ENCODE measurements at regions not wholly inside any gene's neighbourhood (a gene's known extent, or its start where the extent isn't known, plus 50 kb on each side); places are given as distances from the start of the nearest gene placed in this dataset.
A peak's percentile ranks its signal among the peaks of the same experiment; 100 is the strongest.
"Not testable (repeated sequence)": the region's sequence is repeated elsewhere in the genome, so short reads cannot be mapped to it uniquely, and the experiment has no call there.

DNA sequence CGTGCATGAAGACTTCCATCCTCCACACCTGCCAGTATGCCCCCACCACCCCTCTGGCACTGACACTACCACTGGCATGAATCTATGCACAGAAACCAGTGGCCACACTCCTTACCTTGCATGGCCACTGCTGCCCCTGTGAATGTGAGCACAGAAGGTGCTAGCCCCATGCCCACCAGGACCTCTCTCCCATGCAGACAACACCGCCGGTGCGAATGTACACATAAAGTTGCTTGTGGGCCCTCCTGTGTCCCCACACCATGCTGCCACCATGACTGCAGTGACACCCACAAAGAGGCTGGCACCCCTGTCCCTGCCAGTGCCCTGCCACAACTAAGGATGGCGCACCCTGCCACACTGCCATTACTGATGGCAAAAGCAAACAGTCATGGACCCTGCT is 289.5 kb upstream of the KCND2 start:
- H3K4me3 ChIP-seq (replicated peaks; ENCODE audit: low read depth, low read length) = no peak overlapping the region
- DNase-seq (ENCODE audit: low read depth) = no peak
- TF ChIP-seq, protein P1, sequence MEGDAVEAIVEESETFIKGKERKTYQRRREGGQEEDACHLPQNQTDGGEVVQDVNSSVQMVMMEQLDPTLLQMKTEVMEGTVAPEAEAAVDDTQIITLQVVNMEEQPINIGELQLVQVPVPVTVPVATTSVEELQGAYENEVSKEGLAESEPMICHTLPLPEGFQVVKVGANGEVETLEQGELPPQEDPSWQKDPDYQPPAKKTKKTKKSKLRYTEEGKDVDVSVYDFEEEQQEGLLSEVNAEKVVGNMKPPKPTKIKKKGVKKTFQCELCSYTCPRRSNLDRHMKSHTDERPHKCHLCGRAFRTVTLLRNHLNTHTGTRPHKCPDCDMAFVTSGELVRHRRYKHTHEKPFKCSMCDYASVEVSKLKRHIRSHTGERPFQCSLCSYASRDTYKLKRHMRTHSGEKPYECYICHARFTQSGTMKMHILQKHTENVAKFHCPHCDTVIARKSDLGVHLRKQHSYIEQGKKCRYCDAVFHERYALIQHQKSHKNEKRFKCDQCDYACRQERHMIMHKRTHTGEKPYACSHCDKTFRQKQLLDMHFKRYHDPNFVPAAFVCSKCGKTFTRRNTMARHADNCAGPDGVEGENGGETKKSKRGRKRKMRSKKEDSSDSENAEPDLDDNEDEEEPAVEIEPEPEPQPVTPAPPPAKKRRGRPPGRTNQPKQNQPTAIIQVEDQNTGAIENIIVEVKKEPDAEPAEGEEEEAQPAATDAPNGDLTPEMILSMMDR (IDR thresholded peaks at IDR 0.05; ENCODE audit: low read length, missing control alignments) = no peak

DNA sequence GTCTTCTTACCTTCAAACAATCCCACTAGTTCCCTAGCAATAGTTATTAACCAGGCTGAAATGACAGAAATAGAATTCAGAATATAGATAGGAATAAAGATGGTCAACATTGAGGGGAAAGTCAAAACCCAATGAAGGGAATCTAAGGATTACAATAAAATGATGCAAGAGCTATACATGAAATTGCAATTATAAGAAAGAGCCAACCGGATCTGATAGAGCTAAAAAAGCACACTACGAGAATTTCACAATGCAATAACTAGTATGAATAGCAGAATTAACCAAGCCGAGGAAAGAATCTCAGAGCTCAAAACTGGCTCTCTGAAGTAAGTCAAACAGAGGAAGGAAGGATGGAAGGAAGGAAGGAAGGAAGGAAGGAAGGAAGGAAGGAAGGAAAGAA is 288.7 kb upstream of the KCND2 start:
- no peak for DNase-seq (ENCODE audit: low read depth)
- TF ChIP-seq, protein P1 (IDR thresholded peaks at IDR 0.05; ENCODE audit: low read length, missing control alignments) = no peak
- no peak overlapping the region for H3K4me3 ChIP-seq (replicated peaks; ENCODE audit: low read depth, low read length)

DNA sequence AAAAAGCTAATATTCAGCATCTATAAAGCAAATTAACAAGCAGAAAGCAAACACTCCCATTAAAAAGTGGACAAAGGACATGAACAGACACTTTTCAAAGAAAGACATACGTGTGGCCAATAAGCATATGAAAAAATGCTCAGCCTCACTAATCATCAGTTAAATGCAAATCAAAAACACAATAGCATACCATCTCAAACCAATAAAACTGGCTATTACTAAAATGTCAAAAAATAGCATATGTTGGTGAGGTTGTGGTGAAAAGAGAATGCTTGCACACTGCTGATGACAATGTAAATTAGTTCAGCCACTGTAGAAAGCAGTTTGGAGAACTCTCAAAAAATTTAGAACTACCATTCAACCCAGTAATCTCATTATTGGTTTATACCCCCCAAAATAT is 284.6 kb upstream of the KCND2 start:
- TF ChIP-seq, protein P1 (IDR thresholded peaks at IDR 0.05; ENCODE audit: low read length, missing control alignments) = no peak
- H3K4me3 ChIP-seq (replicated peaks; ENCODE audit: low read depth, low read length) = no peak overlapping the region
- no peak for DNase-seq (ENCODE audit: low read depth)

DNA sequence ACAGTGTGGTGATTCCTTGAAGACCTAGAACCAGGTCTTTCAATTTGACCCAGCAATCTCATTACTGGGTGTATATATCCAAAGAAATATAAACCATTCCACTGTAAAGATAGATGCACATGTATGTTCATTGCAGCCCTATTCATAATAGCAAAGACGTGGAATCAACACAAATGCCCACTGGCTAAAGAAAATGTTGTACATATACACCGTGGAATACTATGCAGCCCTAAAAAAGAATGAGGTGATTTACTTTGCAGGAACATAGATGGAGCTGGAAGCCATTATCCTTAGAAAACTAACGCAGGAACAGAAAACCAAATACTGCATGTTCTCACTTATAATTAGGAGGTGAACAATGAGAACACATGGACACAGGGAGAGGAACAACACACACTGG is 278.0 kb upstream of the KCND2 start:
- no peak overlapping the region for H3K4me3 ChIP-seq (replicated peaks; ENCODE audit: low read depth, low read length)
- DNase-seq (ENCODE audit: low read depth) = no peak
- TF ChIP-seq, protein P1 (IDR thresholded peaks at IDR 0.05; ENCODE audit: low read length, missing control alignments) = no peak

DNA sequence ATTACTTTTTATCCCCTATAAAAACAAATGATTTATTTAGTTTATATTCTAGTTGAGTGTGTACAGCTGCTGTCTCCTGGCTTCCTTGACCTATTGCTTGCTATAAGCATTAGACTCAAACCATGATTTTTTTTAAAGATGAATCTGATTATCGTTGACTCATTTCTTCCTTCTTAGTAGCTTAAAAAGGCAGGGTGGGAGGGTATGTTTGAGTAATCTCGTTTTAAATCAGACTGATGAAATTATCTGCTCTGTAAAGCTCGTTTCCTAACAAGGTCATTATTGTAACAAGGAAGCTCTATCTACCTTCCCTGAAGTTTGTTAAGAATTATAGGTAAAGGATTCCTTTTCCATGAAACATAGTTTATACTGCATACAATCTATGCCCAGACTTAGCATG is 276.3 kb upstream of the KCND2 start:
- H3K4me3 ChIP-seq (replicated peaks; ENCODE audit: low read depth, low read length) = no peak overlapping the region
- DNase-seq (ENCODE audit: low read depth) = no peak
- TF ChIP-seq, protein P1 (IDR thresholded peaks at IDR 0.05; ENCODE audit: low read length, missing control alignments) = no peak

DNA sequence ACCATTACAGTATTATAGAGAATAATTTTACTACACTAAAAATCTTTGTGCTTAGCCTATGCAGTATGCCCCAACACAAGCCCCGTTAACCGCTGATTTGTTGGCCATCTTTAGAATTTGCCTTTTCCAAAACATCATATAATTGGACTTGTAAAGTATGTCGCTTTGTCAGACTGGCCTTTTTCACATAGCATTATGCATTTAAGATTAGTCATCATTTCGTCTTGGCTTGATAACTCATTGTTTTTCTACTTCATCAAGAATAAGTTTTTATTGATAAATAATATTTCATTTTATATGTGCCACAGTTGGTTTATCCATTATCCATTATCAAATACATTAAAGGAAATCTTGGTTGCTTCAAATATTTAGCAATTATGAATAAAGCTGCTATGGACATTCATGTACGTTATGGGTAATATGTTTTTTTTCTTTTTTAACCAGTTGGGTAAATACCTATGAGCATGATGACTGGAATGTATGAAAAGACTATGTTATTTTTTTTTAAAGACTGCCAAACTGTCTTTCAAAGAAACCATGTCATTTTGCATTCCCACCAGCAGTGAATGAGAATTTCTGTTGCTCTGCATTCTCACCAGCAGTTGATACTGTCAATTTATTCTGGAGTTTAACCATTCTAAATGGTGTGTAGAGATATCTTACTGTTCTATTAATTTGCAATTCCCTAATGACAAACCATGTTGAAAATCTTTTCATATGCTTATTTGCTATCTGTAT is 273.1 kb upstream of the KCND2 start:
- H3K4me3 ChIP-seq (replicated peaks; ENCODE audit: low read depth, low read length) = no peak overlapping the region
- DNase-seq (ENCODE audit: low read depth) = peak; percentile 19
- TF ChIP-seq, protein P1 (IDR thresholded peaks at IDR 0.05; ENCODE audit: low read length, missing control alignments) = no peak

DNA sequence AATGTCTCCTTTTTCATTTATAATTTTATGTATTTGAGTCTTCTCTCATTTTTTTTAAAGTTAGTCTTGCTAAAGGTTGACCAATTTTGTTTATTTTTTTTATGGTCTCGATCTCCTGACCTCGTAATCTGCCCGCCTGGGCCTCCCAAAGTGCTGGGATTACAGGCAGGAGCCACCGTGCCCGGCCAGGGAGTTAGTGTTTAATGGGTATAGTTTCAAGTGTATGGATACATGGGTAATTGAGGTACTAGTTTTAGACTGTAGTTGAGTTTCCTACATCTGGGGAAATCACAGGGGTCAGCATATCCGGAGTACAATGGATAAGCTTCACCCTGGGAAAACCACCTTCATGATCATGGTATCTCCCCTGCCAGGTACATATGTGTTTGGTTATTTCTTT is 267.3 kb upstream of the KCND2 start:
- TF ChIP-seq, protein P1 (IDR thresholded peaks at IDR 0.05; ENCODE audit: low read length, missing control alignments) = no peak
- H3K4me3 ChIP-seq (replicated peaks; ENCODE audit: low read depth, low read length) = no peak overlapping the region
- no peak for DNase-seq (ENCODE audit: low read depth)

DNA sequence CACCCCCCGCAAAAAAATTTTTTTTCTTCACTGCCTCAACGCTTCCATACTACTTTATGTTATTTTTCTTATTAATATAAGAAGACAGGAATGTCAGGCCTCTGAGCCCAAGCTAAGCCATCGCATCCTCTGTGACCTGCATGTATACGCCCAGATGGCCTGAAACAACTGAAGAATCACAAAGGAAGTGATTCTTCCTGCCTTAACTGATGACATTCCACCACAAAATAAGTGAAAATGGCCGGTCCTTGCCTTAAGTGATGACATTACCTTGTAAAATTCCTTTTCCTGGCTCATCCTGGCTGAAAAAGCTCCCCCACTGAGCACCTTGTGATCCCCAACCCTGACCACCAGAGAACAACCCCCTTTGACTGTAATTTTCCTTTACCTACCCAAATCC is 258.7 kb upstream of the KCND2 start:
- DNase-seq (ENCODE audit: low read depth); H3K4me3 ChIP-seq (replicated peaks; ENCODE audit: low read depth, low read length): not testable (repeated sequence)
